Tibial nerve (tissue), 3 donors: ENCODE measurements at regions not wholly inside any gene's neighbourhood (a gene's known extent, or its start where the extent isn't known, plus 50 kb on each side); places are given as distances from the start of the nearest gene placed in this dataset.

Experiments used
- CTCF ChIP-seq, 5 experiments: fragments of 200-600 bp in 3 of 5; fragments of 450-650 bp in 2 of 5; sonication (generic) in 3 of 5; IDR thresholded peaks; one replicate each; pipeline ENCODE4 v1.5.1; 2016 to 2019; ENCODE audit warnings: antibody characterized with exemption in 5 of 5, mild to moderate bottlenecking in 3 of 5, moderate library complexity in 2 of 5
- POLR2A ChIP-seq, 2 donors: fragments of 450-650 bp; IDR thresholded peaks; one replicate each; pipeline ENCODE4 v1.6.1; 2017; ENCODE audit warnings: antibody characterized with exemption in 2 of 2, mild to moderate bottlenecking in 2 of 2, moderate library complexity in 2 of 2

GRCh38 chr6:158910484-158911440, 89.2 kb downstream of the RSPH3 start:
- TF ChIP-seq CTCF (IDR thresholded peaks at IDR 0.05), result no peak
- TF ChIP-seq POLR2A (IDR thresholded peaks at IDR 0.05), result no peak
